H1 (cell line): ENCODE measurements at regions not wholly inside any gene's neighbourhood (a gene's known extent, or its start where the extent isn't known, plus 50 kb on each side); places are given as distances from the start of the nearest gene placed in this dataset.

Experiments used
- CTCF ChIA-PET: fragments of 300-600 bp; sonication (Branson Sonifier 250); formaldehyde crosslinking; loops from one replicate; lab custom pipeline; 2021; ENCODE audit not compliant: partially characterized antibody; lab: Charles Lee
- POLR2A ChIA-PET: fragments of 300-600 bp; sonication (Branson Sonifier 250); formaldehyde crosslinking; loops from one replicate; lab custom pipeline; 2021; ENCODE audit warnings: inconsistent platforms; ENCODE audit not compliant: partially characterized antibody; lab: Charles Lee
- DNase-seq, 2 experiments: peaks; one replicate each; pipeline versions ENCODE4 v3.0.0 to v3.0.0-alpha.2; 2010 to 2022; ENCODE audit warnings: low spot score in 2 of 2, low read depth in 1 of 2, mixed read lengths in 1 of 2
- FAIRE-seq: peaks from 2 replicates; lab custom pipeline; 2011; peaks lifted over from hg19 to GRCh38; lab: Jason Lieb, UNC
- H2AFZ ChIP-seq: 2 replicates; pipeline ENCODE4 v1.8.1; 2012; ENCODE audit warnings: low read length, inconsistent platforms
- H2AK5ac ChIP-seq: 2 replicates; pipeline ENCODE4 v1.6.1; 2013; ENCODE audit warnings: low read depth, low read length
- H2BK120ac ChIP-seq: replicated peaks from 2 replicates; pipeline ENCODE3; 2013; ENCODE audit warnings: low read depth, low read length, inconsistent platforms
- H2BK12ac ChIP-seq: 2 replicates; pipeline ENCODE4 v1.6.1; 2013; ENCODE audit warnings: low read depth, low read length
- H2BK15ac ChIP-seq: 2 replicates; pipeline ENCODE4 v1.6.1; 2013; ENCODE audit warnings: low read length
- H2BK20ac ChIP-seq: 2 replicates; pipeline ENCODE4 v1.6.1; 2013; ENCODE audit warnings: low read length
- H2BK5ac ChIP-seq: 2 replicates; pipeline ENCODE4 v1.6.1; 2013; ENCODE audit warnings: low read depth, low read length
- H3K14ac ChIP-seq: 2 replicates; pipeline ENCODE4 v1.6.1; 2013; ENCODE audit warnings: inconsistent platforms; ENCODE audit not compliant: insufficient read length
- H3K18ac ChIP-seq: 2 replicates; pipeline ENCODE4 v1.6.1; 2013; ENCODE audit warnings: low read length; ENCODE audit errors: extremely low read depth
- H3K23ac ChIP-seq: 2 replicates; pipeline ENCODE4 v1.6.1; 2013; ENCODE audit warnings: inconsistent platforms; ENCODE audit not compliant: insufficient read length
- H3K23me2 ChIP-seq: 2 replicates; pipeline ENCODE4 v1.6.1; 2013; ENCODE audit warnings: low read depth, low read length
- H3K27ac ChIP-seq: 2 replicates; pipeline ENCODE4 v1.6.1; 2011; ENCODE audit warnings: low read depth, low read length, inconsistent platforms
- H3K27me3 ChIP-seq, 4 experiments: replicated peaks in 1 of 4; 1 replicate in 1 of 4; 2 replicates in 3 of 4; pipeline versions ENCODE4 v1.6.1 to v1.8.1; 2011 to 2013; ENCODE audit warnings: low read length in 3 of 4, mild to moderate bottlenecking in 3 of 4, inconsistent platforms in 2 of 4, mixed read lengths in 2 of 4, moderate library complexity in 1 of 4; ENCODE audit not compliant: control insufficient read depth in 3 of 4, insufficient read depth in 3 of 4; ENCODE audit errors: extremely low read depth in 1 of 4
- H3K36me3 ChIP-seq, 4 experiments: 2 replicates each; pipeline versions ENCODE4 v1.6.1 to v1.8.1; 2011 to 2013; ENCODE audit warnings: mild to moderate bottlenecking in 4 of 4, low read length in 3 of 4, moderate library complexity in 2 of 4, control low read depth in 1 of 4, inconsistent platforms in 1 of 4; ENCODE audit not compliant: insufficient read depth in 4 of 4, control insufficient read depth in 2 of 4
- H3K4ac ChIP-seq: replicated peaks from 2 replicates; pipeline ENCODE3; 2013; ENCODE audit warnings: low read length, low read depth, mixed read lengths, inconsistent platforms; ENCODE audit not compliant: insufficient read length
- H3K4me1 ChIP-seq, 4 experiments: replicated peaks in 1 of 4; 1 replicate in 1 of 4; 2 replicates in 3 of 4; pipeline versions ENCODE4 v1.6.1 to v1.8.1; 2011 to 2013; ENCODE audit warnings: low read length in 3 of 4, inconsistent platforms in 2 of 4, mixed read lengths in 1 of 4; ENCODE audit not compliant: insufficient read depth in 4 of 4, control insufficient read depth in 3 of 4
- H3K4me2 ChIP-seq, 2 experiments: 2 replicates each; pipeline versions ENCODE4 v1.6.1 to v1.8.1; 2011 to 2013; ENCODE audit warnings: low read depth in 2 of 2, low read length in 2 of 2, control low read depth in 1 of 2, inconsistent platforms in 1 of 2, mild to moderate bottlenecking in 1 of 2; ENCODE audit not compliant: insufficient read depth in 1 of 2
- H3K4me3 ChIP-seq, 4 experiments: fragments of 200-600, 300-600 bp in 1 of 4; sonication (generic), shearing (Covaris generic), sonication (Bioruptor Twin) in 1 of 4; 2 replicates each; pipeline versions ENCODE4 v1.5.1 to v1.8.1; 2011 to 2016; ENCODE audit warnings: low read length in 4 of 4, low read depth in 3 of 4, control low read depth in 2 of 4, inconsistent platforms in 2 of 4, mild to moderate bottlenecking in 2 of 4, mixed read lengths in 1 of 4, moderate library complexity in 1 of 4; ENCODE audit not compliant: insufficient read depth in 2 of 4; ENCODE audit errors: extremely low read depth in 1 of 4
- H3K56ac ChIP-seq: replicated peaks from 2 replicates; pipeline ENCODE3; 2013; ENCODE audit warnings: low read depth, mild to moderate bottlenecking, mixed read lengths, low read length, inconsistent platforms; ENCODE audit not compliant: insufficient read length
- H3K79me1 ChIP-seq: 2 replicates; pipeline ENCODE4 v1.6.1; 2013; ENCODE audit warnings: low read depth, low read length, control low read depth
- H3K79me2 ChIP-seq, 2 experiments: 2 replicates each; pipeline versions ENCODE4 v1.6.1 to v1.8.1; 2012 to 2013; ENCODE audit warnings: low read length in 2 of 2, mild to moderate bottlenecking in 2 of 2, inconsistent platforms in 1 of 2; ENCODE audit not compliant: insufficient read depth in 2 of 2, control insufficient read depth in 1 of 2
- H3K9ac ChIP-seq, 4 experiments: replicated peaks in 1 of 4; 1 replicate in 1 of 4; 2 replicates in 3 of 4; pipeline versions ENCODE4 v1.6.1 to v1.8.1; 2011 to 2013; ENCODE audit warnings: low read depth in 3 of 4, low read length in 3 of 4, control low read depth in 2 of 4, mild to moderate bottlenecking in 2 of 4, moderate library complexity in 2 of 4, inconsistent platforms in 1 of 4; ENCODE audit errors: extremely low read depth in 1 of 4
- H3K9me3 ChIP-seq, 2 experiments: 2 replicates each; pipeline versions ENCODE4 v1.6.1 to v1.8.1; 2012 to 2013; ENCODE audit warnings: mild to moderate bottlenecking in 2 of 2, moderate library complexity in 2 of 2, control low read depth in 1 of 2, inconsistent platforms in 1 of 2, low read depth in 1 of 2, low read length in 1 of 2, mixed read lengths in 1 of 2; ENCODE audit not compliant: insufficient read depth in 2 of 2
- H4K20me1 ChIP-seq, 2 experiments: replicated peaks in 1 of 2; 2 replicates each; pipeline versions ENCODE3 to v1.8.1; 2011 to 2013; ENCODE audit warnings: inconsistent platforms in 2 of 2, low read length in 2 of 2, mild to moderate bottlenecking in 1 of 2; ENCODE audit not compliant: insufficient read depth in 2 of 2, control insufficient read depth in 1 of 2
- H4K5ac ChIP-seq: 2 replicates; pipeline ENCODE4 v1.6.1; 2013; ENCODE audit warnings: low read length, low read depth, mixed read lengths, inconsistent platforms; ENCODE audit not compliant: insufficient read length
- H4K8ac ChIP-seq: 2 replicates; pipeline ENCODE4 v1.8.0; 2013; ENCODE audit warnings: mild to moderate bottlenecking, moderate library complexity, low read length, inconsistent platforms; ENCODE audit not compliant: insufficient read depth; ENCODE audit errors: extremely low read depth
- H4K91ac ChIP-seq: replicated peaks from 2 replicates; pipeline ENCODE3; 2013; ENCODE audit warnings: low read length, mixed read lengths, inconsistent platforms; ENCODE audit not compliant: insufficient read length
- CHD2 ChIP-seq: IDR thresholded peaks from 2 replicates; pipeline ENCODE4 v1.6.1; 2012; ENCODE audit warnings: low read length, improper control_type of control experiment
- CREB1 ChIP-seq: IDR thresholded peaks from 2 replicates; pipeline ENCODE4 v1.6.1; 2012; ENCODE audit warnings: inconsistent platforms
- EGR1 ChIP-seq: IDR thresholded peaks from 2 replicates; pipeline ENCODE4 v1.6.1; 2011; ENCODE audit warnings: low read depth, low read length, borderline replicate concordance
- EP300 ChIP-seq, 2 experiments: IDR thresholded peaks; 1 replicate in 1 of 2; 2 replicates in 1 of 2; pipeline ENCODE4 v1.6.1; 2011 to 2012; ENCODE audit warnings: low read depth in 2 of 2, low read length in 2 of 2, mild to moderate bottlenecking in 2 of 2, borderline replicate concordance in 1 of 2, inconsistent platforms in 1 of 2, moderate library complexity in 1 of 2
- HDAC2 ChIP-seq, 2 experiments: fragments of 300-600 bp in 1 of 2; sonication (generic) in 1 of 2; IDR thresholded peaks; 2 replicates each; pipeline ENCODE4 v1.6.1; 2011 to 2012; ENCODE audit warnings: low read depth in 2 of 2, low read length in 2 of 2, mild to moderate bottlenecking in 2 of 2, moderate library complexity in 2 of 2, borderline replicate concordance in 1 of 2, inconsistent platforms in 1 of 2
- JUN ChIP-seq: IDR thresholded peaks from 2 replicates; pipeline ENCODE4 v1.6.1; 2011; ENCODE audit warnings: low read depth, mild to moderate bottlenecking, improper control_type of control experiment, low read length
- KDM1A ChIP-seq: fragments of 200-600, 300-600 bp; sonication (generic); IDR thresholded peaks from 2 replicates; pipeline ENCODE4 v1.7.1; 2016; ENCODE audit warnings: mild to moderate bottlenecking, low read length, borderline replicate concordance
- POLR2A ChIP-seq, 2 experiments: IDR thresholded peaks; 1 replicate in 1 of 2; 2 replicates in 1 of 2; pipeline ENCODE4 v1.6.1; 2011; ENCODE audit warnings: low read depth in 2 of 2, low read length in 2 of 2, mild to moderate bottlenecking in 2 of 2; ENCODE audit errors: control extremely low read depth in 1 of 2
- POLR2AphosphoS5 ChIP-seq: IDR thresholded peaks from 2 replicates; pipeline ENCODE4 v1.6.1; 2011; ENCODE audit warnings: low read depth, low read length
- RBBP5 ChIP-seq: IDR thresholded peaks from 2 replicates; pipeline ENCODE4 v1.7.1; 2012; ENCODE audit warnings: low read depth, mild to moderate bottlenecking, inconsistent platforms, low read length, moderate library complexity, borderline replicate concordance
- TAF1 ChIP-seq: IDR thresholded peaks from 2 replicates; pipeline ENCODE4 v1.6.1; 2011; ENCODE audit warnings: mild to moderate bottlenecking, low read depth, low read length

DNA sequence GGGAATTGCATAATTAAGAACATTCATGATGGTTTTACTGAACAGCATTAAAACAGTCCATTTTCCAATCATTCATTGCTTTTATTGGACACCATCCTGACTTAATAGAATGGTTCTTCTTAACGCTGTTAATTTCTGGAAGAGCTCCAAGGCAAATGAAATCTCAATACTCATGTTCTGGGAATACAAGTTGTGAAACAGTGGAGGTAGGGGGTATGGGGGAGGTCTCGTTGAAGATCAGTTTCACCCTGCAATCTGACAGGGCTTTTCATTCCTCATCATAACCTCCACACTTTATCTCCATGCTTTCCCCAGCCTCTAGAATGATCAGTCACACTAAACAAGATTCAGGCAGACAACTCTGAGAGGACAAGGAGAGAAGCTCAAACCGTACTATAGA, 113.6 kb downstream of the ETAA1 start (continued):
- no peak for TF ChIP-seq CHD2

DNA sequence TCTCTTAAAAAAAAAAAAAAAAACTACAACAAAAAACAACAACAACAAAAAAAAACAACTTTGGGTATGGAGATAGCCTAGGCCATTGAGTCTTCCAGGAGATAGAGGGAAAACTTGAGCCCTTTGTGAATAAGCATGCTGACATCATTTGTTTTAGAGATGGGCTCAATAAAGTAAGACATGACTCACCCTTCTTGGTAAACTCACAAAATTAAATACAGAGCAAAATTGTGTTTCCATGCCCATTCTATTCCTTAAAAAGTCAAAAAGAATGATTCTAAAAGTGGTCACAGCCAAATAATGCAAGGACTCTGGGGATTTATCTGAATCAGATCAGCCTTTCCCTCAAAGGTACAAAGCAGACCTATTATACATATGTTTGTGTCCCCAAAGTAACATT, 117.4 kb downstream of the ETAA1 start:
- Histone ChIP-seq H2BK5ac (no peak overlapping the region), H4K91ac (no peak overlapping the region), H3K4me1 (no peaks in the 10 kb centered on the region), H3K4me2 (no peak overlapping the region), H4K8ac (no peak overlapping the region), H3K79me2 (no peaks in the 10 kb centered on the region), H3K9ac (no peak overlapping the region), H3K4ac (no peak overlapping the region), H4K20me1 (no peaks in the 10 kb centered on the region), H3K4me3 (no peak overlapping the region), H2AFZ (no peak overlapping the region), H3K79me1 (no peaks in the 10 kb centered on the region), H2BK20ac (no peak overlapping the region), H3K14ac (no peak overlapping the region), H2AK5ac (no peak overlapping the region), H3K36me3 (no peaks in the 10 kb centered on the region), H3K56ac (no peak overlapping the region), H4K5ac (no peak overlapping the region), H2BK120ac (no peak overlapping the region), H3K9me3 (no peaks in the 10 kb centered on the region), H3K27ac (no peak overlapping the region), H2BK12ac (no peak overlapping the region), H3K23me2 (no peaks in the 10 kb centered on the region), H3K27me3 (no peaks in the 10 kb centered on the region), H3K18ac (no peak overlapping the region), H2BK15ac (no peak overlapping the region), H3K23ac (no peak overlapping the region)
- POLR2A ChIA-PET, result no interaction called here
- no peak for FAIRE-seq
- no peak for DNase-seq
- TF ChIP-seq TAF1, result no peak
- TF ChIP-seq KDM1A, result no peak
- TF ChIP-seq HDAC2 (IDR thresholded peaks at IDR 0.05; ENCODE audit: borderline replicate concordance in 1 of 2, low read depth in 2 of 2, low read length in 2 of 2), result no peak
- TF ChIP-seq CREB1, result no peak
- TF ChIP-seq POLR2AphosphoS5, result no peak
- no peak for TF ChIP-seq EP300 (IDR thresholded peaks at IDR 0.05; ENCODE audit: borderline replicate concordance in 1 of 2, low read depth in 2 of 2, low read length in 2 of 2)
- no peak for TF ChIP-seq EGR1
- no peak for TF ChIP-seq CHD2
- no peak for TF ChIP-seq RBBP5
- no peak for TF ChIP-seq POLR2A (IDR thresholded peaks at IDR 0.05; ENCODE audit: control extremely low read depth in 1 of 2, low read depth in 2 of 2, low read length in 2 of 2)
- TF ChIP-seq JUN, result no peak
- CTCF ChIA-PET, result no interaction called here
